H1 (cell line): ENCODE measurements at regions not wholly inside any gene's neighbourhood (a gene's known extent, or its start where the extent isn't known, plus 50 kb on each side); places are given as distances from the start of the nearest gene placed in this dataset.

ENCODE experiments used
- CTCF ChIA-PET: fragments of 300-600 bp; sonication (Branson Sonifier 250); formaldehyde crosslinking; loops from one replicate; lab custom pipeline; 2021; ENCODE audit not compliant: partially characterized antibody; lab: Charles Lee
- POLR2A ChIA-PET: fragments of 300-600 bp; sonication (Branson Sonifier 250); formaldehyde crosslinking; loops from one replicate; lab custom pipeline; 2021; ENCODE audit warnings: inconsistent platforms; ENCODE audit not compliant: partially characterized antibody; lab: Charles Lee
- DNase-seq, 2 experiments: peaks; one replicate each; pipeline versions ENCODE4 v3.0.0 to v3.0.0-alpha.2; 2010 to 2022; ENCODE audit warnings: low spot score in 2 of 2, low read depth in 1 of 2, mixed read lengths in 1 of 2
- FAIRE-seq: peaks from 2 replicates; lab custom pipeline; 2011; peaks lifted over from hg19 to GRCh38; lab: Jason Lieb, UNC
- H2AFZ ChIP-seq: 2 replicates; pipeline ENCODE4 v1.8.1; 2012; ENCODE audit warnings: low read length, inconsistent platforms
- H2AK5ac ChIP-seq: 2 replicates; pipeline ENCODE4 v1.6.1; 2013; ENCODE audit warnings: low read depth, low read length
- H2BK120ac ChIP-seq: replicated peaks from 2 replicates; pipeline ENCODE3; 2013; ENCODE audit warnings: low read depth, low read length, inconsistent platforms
- H2BK12ac ChIP-seq: 2 replicates; pipeline ENCODE4 v1.6.1; 2013; ENCODE audit warnings: low read depth, low read length
- H2BK15ac ChIP-seq: 2 replicates; pipeline ENCODE4 v1.6.1; 2013; ENCODE audit warnings: low read length
- H2BK20ac ChIP-seq: 2 replicates; pipeline ENCODE4 v1.6.1; 2013; ENCODE audit warnings: low read length
- H2BK5ac ChIP-seq: 2 replicates; pipeline ENCODE4 v1.6.1; 2013; ENCODE audit warnings: low read depth, low read length
- H3K14ac ChIP-seq: 2 replicates; pipeline ENCODE4 v1.6.1; 2013; ENCODE audit warnings: inconsistent platforms; ENCODE audit not compliant: insufficient read length
- H3K18ac ChIP-seq: 2 replicates; pipeline ENCODE4 v1.6.1; 2013; ENCODE audit warnings: low read length; ENCODE audit errors: extremely low read depth
- H3K23ac ChIP-seq: 2 replicates; pipeline ENCODE4 v1.6.1; 2013; ENCODE audit warnings: inconsistent platforms; ENCODE audit not compliant: insufficient read length
- H3K23me2 ChIP-seq: 2 replicates; pipeline ENCODE4 v1.6.1; 2013; ENCODE audit warnings: low read depth, low read length
- H3K27ac ChIP-seq: 2 replicates; pipeline ENCODE4 v1.6.1; 2011; ENCODE audit warnings: low read depth, low read length, inconsistent platforms
- H3K27me3 ChIP-seq, 4 experiments: replicated peaks in 1 of 4; 1 replicate in 1 of 4; 2 replicates in 3 of 4; pipeline versions ENCODE4 v1.6.1 to v1.8.1; 2011 to 2013; ENCODE audit warnings: low read length in 3 of 4, mild to moderate bottlenecking in 3 of 4, inconsistent platforms in 2 of 4, mixed read lengths in 2 of 4, moderate library complexity in 1 of 4; ENCODE audit not compliant: control insufficient read depth in 3 of 4, insufficient read depth in 3 of 4; ENCODE audit errors: extremely low read depth in 1 of 4
- H3K36me3 ChIP-seq, 4 experiments: 2 replicates each; pipeline versions ENCODE4 v1.6.1 to v1.8.1; 2011 to 2013; ENCODE audit warnings: mild to moderate bottlenecking in 4 of 4, low read length in 3 of 4, moderate library complexity in 2 of 4, control low read depth in 1 of 4, inconsistent platforms in 1 of 4; ENCODE audit not compliant: insufficient read depth in 4 of 4, control insufficient read depth in 2 of 4
- H3K4ac ChIP-seq: replicated peaks from 2 replicates; pipeline ENCODE3; 2013; ENCODE audit warnings: low read length, low read depth, mixed read lengths, inconsistent platforms; ENCODE audit not compliant: insufficient read length
- H3K4me1 ChIP-seq, 4 experiments: replicated peaks in 1 of 4; 1 replicate in 1 of 4; 2 replicates in 3 of 4; pipeline versions ENCODE4 v1.6.1 to v1.8.1; 2011 to 2013; ENCODE audit warnings: low read length in 3 of 4, inconsistent platforms in 2 of 4, mixed read lengths in 1 of 4; ENCODE audit not compliant: insufficient read depth in 4 of 4, control insufficient read depth in 3 of 4
- H3K4me2 ChIP-seq, 2 experiments: 2 replicates each; pipeline versions ENCODE4 v1.6.1 to v1.8.1; 2011 to 2013; ENCODE audit warnings: low read depth in 2 of 2, low read length in 2 of 2, control low read depth in 1 of 2, inconsistent platforms in 1 of 2, mild to moderate bottlenecking in 1 of 2; ENCODE audit not compliant: insufficient read depth in 1 of 2
- H3K4me3 ChIP-seq, 4 experiments: fragments of 200-600, 300-600 bp in 1 of 4; sonication (generic), shearing (Covaris generic), sonication (Bioruptor Twin) in 1 of 4; 2 replicates each; pipeline versions ENCODE4 v1.5.1 to v1.8.1; 2011 to 2016; ENCODE audit warnings: low read length in 4 of 4, low read depth in 3 of 4, control low read depth in 2 of 4, inconsistent platforms in 2 of 4, mild to moderate bottlenecking in 2 of 4, mixed read lengths in 1 of 4, moderate library complexity in 1 of 4; ENCODE audit not compliant: insufficient read depth in 2 of 4; ENCODE audit errors: extremely low read depth in 1 of 4
- H3K56ac ChIP-seq: replicated peaks from 2 replicates; pipeline ENCODE3; 2013; ENCODE audit warnings: low read depth, mild to moderate bottlenecking, mixed read lengths, low read length, inconsistent platforms; ENCODE audit not compliant: insufficient read length
- H3K79me1 ChIP-seq: 2 replicates; pipeline ENCODE4 v1.6.1; 2013; ENCODE audit warnings: low read depth, low read length, control low read depth
- H3K79me2 ChIP-seq, 2 experiments: 2 replicates each; pipeline versions ENCODE4 v1.6.1 to v1.8.1; 2012 to 2013; ENCODE audit warnings: low read length in 2 of 2, mild to moderate bottlenecking in 2 of 2, inconsistent platforms in 1 of 2; ENCODE audit not compliant: insufficient read depth in 2 of 2, control insufficient read depth in 1 of 2
- H3K9ac ChIP-seq, 4 experiments: replicated peaks in 1 of 4; 1 replicate in 1 of 4; 2 replicates in 3 of 4; pipeline versions ENCODE4 v1.6.1 to v1.8.1; 2011 to 2013; ENCODE audit warnings: low read depth in 3 of 4, low read length in 3 of 4, control low read depth in 2 of 4, mild to moderate bottlenecking in 2 of 4, moderate library complexity in 2 of 4, inconsistent platforms in 1 of 4; ENCODE audit errors: extremely low read depth in 1 of 4
- H3K9me3 ChIP-seq, 2 experiments: 2 replicates each; pipeline versions ENCODE4 v1.6.1 to v1.8.1; 2012 to 2013; ENCODE audit warnings: mild to moderate bottlenecking in 2 of 2, moderate library complexity in 2 of 2, control low read depth in 1 of 2, inconsistent platforms in 1 of 2, low read depth in 1 of 2, low read length in 1 of 2, mixed read lengths in 1 of 2; ENCODE audit not compliant: insufficient read depth in 2 of 2
- H4K20me1 ChIP-seq, 2 experiments: replicated peaks in 1 of 2; 2 replicates each; pipeline versions ENCODE3 to v1.8.1; 2011 to 2013; ENCODE audit warnings: inconsistent platforms in 2 of 2, low read length in 2 of 2, mild to moderate bottlenecking in 1 of 2; ENCODE audit not compliant: insufficient read depth in 2 of 2, control insufficient read depth in 1 of 2
- H4K5ac ChIP-seq: 2 replicates; pipeline ENCODE4 v1.6.1; 2013; ENCODE audit warnings: low read length, low read depth, mixed read lengths, inconsistent platforms; ENCODE audit not compliant: insufficient read length
- H4K8ac ChIP-seq: 2 replicates; pipeline ENCODE4 v1.8.0; 2013; ENCODE audit warnings: mild to moderate bottlenecking, moderate library complexity, low read length, inconsistent platforms; ENCODE audit not compliant: insufficient read depth; ENCODE audit errors: extremely low read depth
- H4K91ac ChIP-seq: replicated peaks from 2 replicates; pipeline ENCODE3; 2013; ENCODE audit warnings: low read length, mixed read lengths, inconsistent platforms; ENCODE audit not compliant: insufficient read length
- BCL11A ChIP-seq, 2 experiments: IDR thresholded peaks; one replicate each; pipeline ENCODE4 v1.6.1; 2011; ENCODE audit warnings: low read depth in 2 of 2, low read length in 2 of 2, mild to moderate bottlenecking in 2 of 2
- CBX5 ChIP-seq: fragments of 300-800, 300-1000 bp; sonication (generic); IDR thresholded peaks from 2 replicates; pipeline ENCODE4 v1.7.1; 2016; ENCODE audit warnings: antibody characterized with exemption, low read length, low read depth
- CEBPB ChIP-seq: IDR thresholded peaks from 2 replicates; pipeline ENCODE4 v1.6.1; 2012; ENCODE audit warnings: low read depth, low read length
- KDM1A ChIP-seq: fragments of 200-600, 300-600 bp; sonication (generic); IDR thresholded peaks from 2 replicates; pipeline ENCODE4 v1.7.1; 2016; ENCODE audit warnings: mild to moderate bottlenecking, low read length, borderline replicate concordance
- NRF1 ChIP-seq: IDR thresholded peaks from 2 replicates; pipeline ENCODE4 v1.6.1; 2011; ENCODE audit warnings: mild to moderate bottlenecking, low read depth, low read length, improper control_type of control experiment
- RXRA ChIP-seq: IDR thresholded peaks from 2 replicates; pipeline ENCODE4 v1.6.1; 2011; ENCODE audit warnings: low read depth, mild to moderate bottlenecking, low read length, moderate library complexity; ENCODE audit not compliant: insufficient read depth
- SAP30 ChIP-seq: fragments of 300-600 bp; sonication (generic); IDR thresholded peaks from 2 replicates; pipeline ENCODE4 v1.7.1; 2012; ENCODE audit warnings: low read length, moderate library complexity, mild to moderate bottlenecking, inconsistent platforms; ENCODE audit not compliant: insufficient read depth, insufficient replicate concordance
- TAF7 ChIP-seq: optimal IDR thresholded peaks from 2 replicates; pipeline ENCODE3; 2011; ENCODE audit warnings: low read depth, mild to moderate bottlenecking, inconsistent platforms, low read length, moderate library complexity, borderline replicate concordance
- TEAD4 ChIP-seq: IDR thresholded peaks from 2 replicates; pipeline ENCODE4 v1.6.1; 2012; ENCODE audit warnings: low read depth, low read length, inconsistent platforms, mixed read lengths
- WGBS, 2 experiments: shearing (Covaris generic) in 1 of 2; methylation state at CpG; one replicate each; pipeline versions ENCODE4 v1.1.6 to v1.1.7; 2013 to 2015; ENCODE audit warnings: low lambda C conversion rate in 2 of 2, mixed read lengths in 2 of 2, inconsistent platforms in 1 of 2, low coverage in 1 of 2, missing lambda C conversion rate in 1 of 2; ENCODE audit not compliant: insufficient replicate concordance in 2 of 2, insufficient coverage in 1 of 2, insufficient read length in 1 of 2; ENCODE audit errors: extremely low coverage in 1 of 2, missing lambda C conversion rate in 1 of 2; 5-methylcytosine and 5-hydroxymethylcytosine counted together
- TF ChIP-seq, protein P1 (sequence below): IDR thresholded peaks from 2 replicates; pipeline ENCODE4 v1.6.1; 2011; ENCODE audit warnings: low read length, improper control_type of control experiment
- TF ChIP-seq, protein P2 (sequence below): IDR thresholded peaks from 2 replicates; pipeline ENCODE4 v1.6.1; 2011; ENCODE audit warnings: low read depth, mild to moderate bottlenecking, low read length; ENCODE audit not compliant: insufficient read depth

DNA sequence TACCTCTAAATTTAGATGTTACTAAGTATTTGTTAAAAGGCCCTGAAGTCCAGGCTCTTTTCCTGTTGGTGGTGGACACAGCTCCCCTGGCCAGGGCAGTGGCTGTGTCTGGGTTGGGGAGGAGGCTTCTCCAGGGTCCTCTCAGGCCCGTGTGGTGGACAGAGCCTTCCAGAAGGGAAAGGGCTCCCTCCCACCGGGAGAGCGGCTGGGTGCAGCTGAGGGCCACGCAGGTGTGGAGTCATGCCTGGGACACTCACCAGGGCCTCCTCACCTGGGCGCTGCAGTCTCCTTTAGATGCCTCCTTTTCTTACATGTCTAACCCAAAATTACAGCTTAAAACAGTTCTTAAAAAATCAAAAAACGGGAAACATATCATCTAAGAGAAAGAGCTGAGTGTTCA, 128.2 kb upstream of the TCERG1L start:
- no peak overlapping the region for H4K5ac ChIP-seq
- no peaks in the 10 kb centered on the region for H3K36me3 ChIP-seq
- peaks cover 0 to 2% (median 0%) of the 10 kb centered on the region in 4 experiments; a peak in 1 of 7 replicates for H3K4me1 ChIP-seq
- H3K79me1 ChIP-seq, result no peaks in the 10 kb centered on the region
- no peaks in the 10 kb centered on the region for H4K20me1 ChIP-seq
- H2BK5ac ChIP-seq, result no peak overlapping the region
- no peak overlapping the region for H2AFZ ChIP-seq
- no peak overlapping the region for H3K4ac ChIP-seq
- no peak overlapping the region for H4K91ac ChIP-seq
- H3K9ac ChIP-seq, result no peak overlapping the region
- no peak overlapping the region for H3K56ac ChIP-seq
- no peak overlapping the region for H2BK120ac ChIP-seq
- no peak overlapping the region for H2BK15ac ChIP-seq
- H2BK20ac ChIP-seq, result no peak overlapping the region
- 89% methylated on average over 6 of the region's 6 CpGs; no CpG with 5 or more reads in 1 of the 2 experiments for WGBS, 2 experiments
- DNase-seq, result no peak
- no peak overlapping the region for H3K23ac ChIP-seq
- ChIA-PET CTCF (interaction anchor here (0.8 to 4.0 kb wide), 6 partner anchors 10 to 82 kb away, joined by 3 to 21 read pairs (median 4); no protein-coding TSS in a partner anchor), POLR2A (no interaction called here)
- no peaks in the 10 kb centered on the region for H3K27me3 ChIP-seq
- no peaks in the 10 kb centered on the region for H3K79me2 ChIP-seq
- H3K14ac ChIP-seq, result no peak overlapping the region
- no peak for FAIRE-seq
- H3K4me3 ChIP-seq, result no peak overlapping the region
- H3K27ac ChIP-seq, result no peak overlapping the region
- no peak overlapping the region for H3K18ac ChIP-seq
- no peak overlapping the region for H2AK5ac ChIP-seq
- H2BK12ac ChIP-seq, result no peak overlapping the region
- H3K4me2 ChIP-seq, result no peak overlapping the region
- TF ChIP-seq BCL11A (IDR thresholded peaks at IDR 0.05; ENCODE audit: low read depth in 2 of 2, low read length in 2 of 2) (no peak), RXRA (no peak), KDM1A (no peak), CBX5 (no peak), TAF7 (no peak), NRF1 (no peak), TEAD4 (no peak), SAP30 (no peak), CEBPB (no peak)
- TF ChIP-seq, protein P1, sequence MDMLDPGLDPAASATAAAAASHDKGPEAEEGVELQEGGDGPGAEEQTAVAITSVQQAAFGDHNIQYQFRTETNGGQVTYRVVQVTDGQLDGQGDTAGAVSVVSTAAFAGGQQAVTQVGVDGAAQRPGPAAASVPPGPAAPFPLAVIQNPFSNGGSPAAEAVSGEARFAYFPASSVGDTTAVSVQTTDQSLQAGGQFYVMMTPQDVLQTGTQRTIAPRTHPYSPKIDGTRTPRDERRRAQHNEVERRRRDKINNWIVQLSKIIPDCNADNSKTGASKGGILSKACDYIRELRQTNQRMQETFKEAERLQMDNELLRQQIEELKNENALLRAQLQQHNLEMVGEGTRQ, result no peak
- TF ChIP-seq, protein P2, sequence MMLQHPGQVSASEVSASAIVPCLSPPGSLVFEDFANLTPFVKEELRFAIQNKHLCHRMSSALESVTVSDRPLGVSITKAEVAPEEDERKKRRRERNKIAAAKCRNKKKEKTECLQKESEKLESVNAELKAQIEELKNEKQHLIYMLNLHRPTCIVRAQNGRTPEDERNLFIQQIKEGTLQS, result no peak
- no peak overlapping the region for H4K8ac ChIP-seq
- no peaks in the 10 kb centered on the region for H3K23me2 ChIP-seq
- no peaks in the 10 kb centered on the region for H3K9me3 ChIP-seq
